GM18873 (cell line): ENCODE measurements at regions not wholly inside any gene's neighbourhood (a gene's known extent, or its start where the extent isn't known, plus 50 kb on each side); places are given as distances from the start of the nearest gene placed in this dataset.

ENCODE experiments used
- ATAC-seq: cut with Tn5 transposase; IDR thresholded peaks from one replicate; pipeline ENCODE4 v1.9.1; 2021; ENCODE audit warnings: mild to moderate bottlenecking, moderate library complexity, moderate number of reproducible peaks; ENCODE audit not compliant: unreplicated experiment, low FRiP score

GRCh38 chr13:31955101-31955500 lies 76.5 kb upstream of the FRY start:
- no peak for ATAC-seq

GRCh38 chr13:31955741-31956140 lies 75.8 kb upstream of the FRY start:
- no peak for ATAC-seq

- ATAC-seq = no peak
Observed at GRCh38 chr13:31956980-31957644, 74.5 kb upstream of the FRY start.

- no peak for ATAC-seq
Observed at GRCh38 chr13:31957772-31958171, 73.8 kb upstream of the FRY start.

- ATAC-seq = no peak
Observed at GRCh38 chr13:31962731-31963370, 68.7 kb upstream of the FRY start.

GRCh38 chr13:31963631-31964030 lies 67.9 kb upstream of the FRY start:
- ATAC-seq = no peak

GRCh38 chr13:31964168-31964567 lies 67.4 kb upstream of the FRY start:
- no peak for ATAC-seq

GRCh38 chr13:31965361-31966066 lies 66.1 kb upstream of the FRY start:
- peak; percentile 93 for ATAC-seq

GRCh38 chr13:31967155-31967554 lies 64.4 kb upstream of the FRY start:
- no peak for ATAC-seq

GRCh38 chr13:31968473-31968872 lies 63.1 kb upstream of the FRY start:
- ATAC-seq = no peak

GRCh38 chr13:31970231-31970930 lies 61.2 kb upstream of the FRY start:
- no peak for ATAC-seq

- no peak for ATAC-seq
Observed at GRCh38 chr13:31972453-31972852, 59.1 kb upstream of the FRY start.

- no peak for ATAC-seq
Observed at GRCh38 chr13:31978021-31978420, 53.6 kb upstream of the FRY start.

GRCh38 chr13:31980830-31981229 lies 50.7 kb upstream of the FRY start:
- no peak for ATAC-seq
